ENCODE measurements at regions not wholly inside any gene's neighbourhood (a gene's known extent, or its start where the extent isn't known, plus 50 kb on each side); places are given as distances from the start of the nearest gene placed in this dataset.

DNA sequence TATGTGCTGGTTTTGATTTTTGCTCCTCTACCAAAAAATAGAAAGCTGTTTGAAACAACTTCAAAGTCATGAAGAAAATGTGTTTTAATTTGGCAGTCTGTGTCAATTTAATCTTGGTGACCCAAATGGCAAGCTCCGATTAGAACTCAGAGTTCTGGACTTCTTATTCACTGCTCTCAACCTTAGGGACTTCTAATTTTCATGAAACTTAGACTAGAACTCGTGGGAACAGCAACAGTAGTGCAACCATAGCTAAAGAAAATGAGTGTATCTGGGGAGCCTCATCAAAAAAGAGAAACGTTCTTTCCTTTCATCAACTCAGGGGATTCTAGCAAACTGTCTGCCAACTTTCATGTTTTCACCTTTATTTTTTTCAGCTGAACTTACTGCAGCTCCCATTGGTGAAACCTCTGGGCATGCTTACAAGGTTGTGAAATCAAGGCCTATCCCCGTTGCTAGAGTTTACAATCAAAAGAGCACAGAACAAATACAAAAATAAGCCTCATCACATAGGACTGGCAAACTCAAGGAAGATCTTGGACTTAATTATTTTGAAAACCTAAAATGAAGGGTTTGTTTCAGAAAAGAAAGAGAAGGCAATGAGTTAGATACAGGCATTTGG is 114.0 kb upstream of the HSF2 start:
- TF ChIP-seq, protein P1, sequence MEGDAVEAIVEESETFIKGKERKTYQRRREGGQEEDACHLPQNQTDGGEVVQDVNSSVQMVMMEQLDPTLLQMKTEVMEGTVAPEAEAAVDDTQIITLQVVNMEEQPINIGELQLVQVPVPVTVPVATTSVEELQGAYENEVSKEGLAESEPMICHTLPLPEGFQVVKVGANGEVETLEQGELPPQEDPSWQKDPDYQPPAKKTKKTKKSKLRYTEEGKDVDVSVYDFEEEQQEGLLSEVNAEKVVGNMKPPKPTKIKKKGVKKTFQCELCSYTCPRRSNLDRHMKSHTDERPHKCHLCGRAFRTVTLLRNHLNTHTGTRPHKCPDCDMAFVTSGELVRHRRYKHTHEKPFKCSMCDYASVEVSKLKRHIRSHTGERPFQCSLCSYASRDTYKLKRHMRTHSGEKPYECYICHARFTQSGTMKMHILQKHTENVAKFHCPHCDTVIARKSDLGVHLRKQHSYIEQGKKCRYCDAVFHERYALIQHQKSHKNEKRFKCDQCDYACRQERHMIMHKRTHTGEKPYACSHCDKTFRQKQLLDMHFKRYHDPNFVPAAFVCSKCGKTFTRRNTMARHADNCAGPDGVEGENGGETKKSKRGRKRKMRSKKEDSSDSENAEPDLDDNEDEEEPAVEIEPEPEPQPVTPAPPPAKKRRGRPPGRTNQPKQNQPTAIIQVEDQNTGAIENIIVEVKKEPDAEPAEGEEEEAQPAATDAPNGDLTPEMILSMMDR (IDR thresholded peaks at IDR 0.05; ENCODE audit: low read depth, low read length, missing input control), result no peak
- TF ChIP-seq EGR1 (IDR thresholded peaks at IDR 0.05; ENCODE audit: low read depth in 2 of 2), result no peak
- no peak for TF ChIP-seq YY1 (IDR thresholded peaks at IDR 0.05)
- no peak for TF ChIP-seq ATF3 (IDR thresholded peaks at IDR 0.05)
- no peak for TF ChIP-seq SP1 (IDR thresholded peaks at IDR 0.05)
- TF ChIP-seq RAD21 (IDR thresholded peaks at IDR 0.05), result no peak
- no peak for TF ChIP-seq JUND (IDR thresholded peaks at IDR 0.05)
- TF ChIP-seq, protein P2, sequence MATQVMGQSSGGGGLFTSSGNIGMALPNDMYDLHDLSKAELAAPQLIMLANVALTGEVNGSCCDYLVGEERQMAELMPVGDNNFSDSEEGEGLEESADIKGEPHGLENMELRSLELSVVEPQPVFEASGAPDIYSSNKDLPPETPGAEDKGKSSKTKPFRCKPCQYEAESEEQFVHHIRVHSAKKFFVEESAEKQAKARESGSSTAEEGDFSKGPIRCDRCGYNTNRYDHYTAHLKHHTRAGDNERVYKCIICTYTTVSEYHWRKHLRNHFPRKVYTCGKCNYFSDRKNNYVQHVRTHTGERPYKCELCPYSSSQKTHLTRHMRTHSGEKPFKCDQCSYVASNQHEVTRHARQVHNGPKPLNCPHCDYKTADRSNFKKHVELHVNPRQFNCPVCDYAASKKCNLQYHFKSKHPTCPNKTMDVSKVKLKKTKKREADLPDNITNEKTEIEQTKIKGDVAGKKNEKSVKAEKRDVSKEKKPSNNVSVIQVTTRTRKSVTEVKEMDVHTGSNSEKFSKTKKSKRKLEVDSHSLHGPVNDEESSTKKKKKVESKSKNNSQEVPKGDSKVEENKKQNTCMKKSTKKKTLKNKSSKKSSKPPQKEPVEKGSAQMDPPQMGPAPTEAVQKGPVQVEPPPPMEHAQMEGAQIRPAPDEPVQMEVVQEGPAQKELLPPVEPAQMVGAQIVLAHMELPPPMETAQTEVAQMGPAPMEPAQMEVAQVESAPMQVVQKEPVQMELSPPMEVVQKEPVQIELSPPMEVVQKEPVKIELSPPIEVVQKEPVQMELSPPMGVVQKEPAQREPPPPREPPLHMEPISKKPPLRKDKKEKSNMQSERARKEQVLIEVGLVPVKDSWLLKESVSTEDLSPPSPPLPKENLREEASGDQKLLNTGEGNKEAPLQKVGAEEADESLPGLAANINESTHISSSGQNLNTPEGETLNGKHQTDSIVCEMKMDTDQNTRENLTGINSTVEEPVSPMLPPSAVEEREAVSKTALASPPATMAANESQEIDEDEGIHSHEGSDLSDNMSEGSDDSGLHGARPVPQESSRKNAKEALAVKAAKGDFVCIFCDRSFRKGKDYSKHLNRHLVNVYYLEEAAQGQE (IDR thresholded peaks at IDR 0.05), result no peak
- no peak for TF ChIP-seq TAF1 (conservative IDR thresholded peaks at IDR 0.05)

Measured in liver (tissue), 3 donors.